HCT116 (cell line): ENCODE measurements at regions not wholly inside any gene's neighbourhood (a gene's known extent, or its start where the extent isn't known, plus 50 kb on each side); places are given as distances from the start of the nearest gene placed in this dataset.

Source experiments
- ATAC-seq: fragments of 200-7000 bp; cut with Tn5 transposase; 2 replicates; pipeline ENCODE4 v1.9.1; 2020; ENCODE audit warnings: mild to moderate bottlenecking, moderate library complexity
- BruUV-seq: library from RNA; stranded (reverse); fragments of 400-500 nt; replicated peaks from 2 replicates; lab custom pipeline; 2021; lab: Mats Ljungman, UMichigan
- CTCF ChIA-PET: fragments of 300-600 bp; sonication (Branson Sonifier 250); formaldehyde crosslinking; loops from one replicate; lab custom pipeline; 2021; ENCODE audit warnings: antibody characterized with exemption; lab: Charles Lee
- POLR2A ChIA-PET: fragments of 300-600, 350-600 bp; sonication (Branson Sonifier 250); formaldehyde crosslinking; loops from one replicate; lab custom pipeline; 2021; ENCODE audit warnings: antibody characterized with exemption; lab: Charles Lee
- RAD21 ChIA-PET, 2 experiments: fragments of 300-600 bp; sonication (Branson Sonifier 250); formaldehyde crosslinking; loops; one replicate each; lab custom pipeline; 2023; ENCODE audit warnings: low total read pairs in 2 of 2; ENCODE audit not compliant: uncharacterized antibody in 2 of 2, unreplicated experiment in 2 of 2, low non-redundant PET in 1 of 2; lab: Charles Lee
- DNase-seq: peaks from one replicate; pipeline ENCODE4 v3.0.0-alpha.2; 2010; ENCODE audit warnings: low read depth, low spot score
- H2AFZ ChIP-seq: fragments of 200-600 bp; shearing (Covaris generic), sonication (generic); 2 replicates; pipeline ENCODE4 v1.6.1; 2017; ENCODE audit warnings: low read depth, mixed run types, mixed read lengths, antibody characterized with exemption, low read length; ENCODE audit not compliant: poor library complexity, severe bottlenecking
- H3K27ac ChIP-seq: 2 replicates; pipeline ENCODE4 v1.5.1; 2012; ENCODE audit warnings: low read depth, low read length
- H3K27me3 ChIP-seq: fragments of 200-600 bp; sonication (generic); 2 replicates; pipeline ENCODE4 v1.6.1; 2016; ENCODE audit warnings: mixed run types, low read length, mixed read lengths; ENCODE audit not compliant: insufficient read depth
- H3K36me3 ChIP-seq, 2 experiments: fragments of 200-500 bp in 1 of 2; fragments of 200-600 bp in 1 of 2; sonication (Bioruptor generic) in 1 of 2; sonication (generic) in 1 of 2; 2 replicates each; pipeline versions ENCODE4 v1.5.1 to v1.6.1; 2014 to 2016; ENCODE audit warnings: low read length in 2 of 2, inconsistent platforms in 1 of 2, mixed read lengths in 1 of 2, mixed run types in 1 of 2; ENCODE audit not compliant: insufficient read depth in 2 of 2, control insufficient read depth in 1 of 2
- H3K4me1 ChIP-seq, 2 experiments: fragments of 200-600 bp in 1 of 2; sonication (generic) in 1 of 2; 2 replicates each; pipeline versions ENCODE4 v1.5.1 to v1.6.1; 2012 to 2017; ENCODE audit warnings: low read length in 2 of 2, inconsistent platforms in 1 of 2, mild to moderate bottlenecking in 1 of 2, mixed read lengths in 1 of 2, mixed run types in 1 of 2, moderate library complexity in 1 of 2; ENCODE audit not compliant: insufficient read depth in 2 of 2, control insufficient read depth in 1 of 2
- H3K4me2 ChIP-seq: fragments of 200-600 bp; sonication (generic); 2 replicates; pipeline ENCODE4 v1.6.1; 2017; ENCODE audit warnings: mixed run types, low read length, mixed read lengths
- H3K4me3 ChIP-seq, 2 experiments: fragments of 200-600 bp in 1 of 2; sonication (generic) in 1 of 2; replicated peaks in 1 of 2; 2 replicates each; pipeline ENCODE4 v1.5.1; 2011 to 2016; ENCODE audit warnings: low read length in 2 of 2, control low read depth in 1 of 2, low read depth in 1 of 2, mild to moderate bottlenecking in 1 of 2, mixed read lengths in 1 of 2, mixed run types in 1 of 2
- H3K79me2 ChIP-seq: fragments of 200-600 bp; sonication (generic); 2 replicates; pipeline ENCODE4 v1.6.1; 2017; ENCODE audit warnings: mild to moderate bottlenecking, mixed run types, low read length, moderate library complexity, mixed read lengths; ENCODE audit not compliant: insufficient read depth
- H3K9ac ChIP-seq: fragments of 200-600 bp; sonication (generic); 2 replicates; pipeline ENCODE4 v1.6.1; 2016; ENCODE audit warnings: low read length, mixed read lengths
- H3K9me2 ChIP-seq: fragments of 200-600 bp; sonication (generic), shearing (Covaris generic); 2 replicates; pipeline ENCODE4 v1.6.1; 2017; ENCODE audit warnings: mixed run types, mild to moderate bottlenecking, moderate library complexity; ENCODE audit not compliant: insufficient read depth
- H3K9me3 ChIP-seq, 2 experiments: fragments of 200-500 bp in 1 of 2; fragments of 200-600 bp in 1 of 2; sonication (Bioruptor generic) in 1 of 2; sonication (generic) in 1 of 2; 2 replicates each; pipeline ENCODE4 v1.6.1; 2014 to 2017; ENCODE audit warnings: low read length in 2 of 2, mixed read lengths in 2 of 2, inconsistent platforms in 1 of 2, low read depth in 1 of 2, mild to moderate bottlenecking in 1 of 2, mixed run types in 1 of 2, moderate library complexity in 1 of 2; ENCODE audit not compliant: control insufficient read depth in 1 of 2, insufficient read depth in 1 of 2
- H4K20me1 ChIP-seq: fragments of 200-600 bp; sonication (generic), shearing (Covaris generic); 2 replicates; pipeline ENCODE4 v1.6.1; 2017; ENCODE audit warnings: mixed run types, mild to moderate bottlenecking, moderate library complexity; ENCODE audit not compliant: insufficient read depth
- ATF3 ChIP-seq: IDR thresholded peaks from 2 replicates; pipeline ENCODE4 v1.6.1; 2012
- CBX3 ChIP-seq: IDR thresholded peaks from 2 replicates; pipeline ENCODE4 v1.6.1; 2012; ENCODE audit warnings: low read depth
- CEBPB ChIP-seq: IDR thresholded peaks from 2 replicates; pipeline ENCODE4 v1.6.1; 2012; ENCODE audit warnings: low read depth
- CTCF ChIP-seq, 3 experiments: fragments of 200-600 bp in 1 of 3; sonication (generic) in 1 of 3; IDR thresholded peaks in 2 of 3; conservative IDR thresholded peaks in 1 of 3; 2 replicates each; pipeline ENCODE4 v1.5.1; 2012 to 2017; ENCODE audit warnings: low read depth in 2 of 3, low read length in 2 of 3, antibody characterized with exemption in 1 of 3, borderline replicate concordance in 1 of 3, control low read depth in 1 of 3, mild to moderate bottlenecking in 1 of 3, mixed read lengths in 1 of 3, mixed run types in 1 of 3, moderate library complexity in 1 of 3; ENCODE audit not compliant: insufficient read depth in 1 of 3
- EGR1 ChIP-seq: IDR thresholded peaks from 2 replicates; pipeline ENCODE4 v1.6.1; 2012; ENCODE audit warnings: low read depth
- ELF1 ChIP-seq: IDR thresholded peaks from 2 replicates; pipeline ENCODE4 v1.6.1; 2012; ENCODE audit warnings: low read depth, borderline replicate concordance
- EZH2 ChIP-seq: fragments of 200-600 bp; sonication (generic); IDR thresholded peaks from 2 replicates; pipeline ENCODE4 v1.6.1; 2017; ENCODE audit warnings: antibody characterized with exemption, mixed run types
- EZH2phosphoT487 ChIP-seq: fragments of 200-600 bp; IDR thresholded peaks from 2 replicates; pipeline ENCODE4 v1.6.1; 2018; ENCODE audit warnings: antibody characterized with exemption, borderline replicate concordance
- JUND ChIP-seq: IDR thresholded peaks from 2 replicates; pipeline ENCODE4 v1.6.1; 2012
- POLR2AphosphoS5 ChIP-seq: IDR thresholded peaks from 2 replicates; pipeline ENCODE4 v1.6.1; 2011; ENCODE audit warnings: mild to moderate bottlenecking, low read depth, low read length, moderate library complexity
- REST ChIP-seq: IDR thresholded peaks from 2 replicates; pipeline ENCODE4 v1.6.1; 2012; ENCODE audit warnings: low read depth
- SIN3A ChIP-seq: IDR thresholded peaks from 2 replicates; pipeline ENCODE4 v1.6.1; 2012; ENCODE audit warnings: low read depth
- SRF ChIP-seq: IDR thresholded peaks from 2 replicates; pipeline ENCODE4 v1.6.1; 2012; ENCODE audit warnings: low read depth
- TCF7L2 ChIP-seq: IDR thresholded peaks from 2 replicates; pipeline ENCODE4 v1.7.0; 2011; ENCODE audit warnings: borderline replicate concordance, inconsistent platforms; ENCODE audit not compliant: insufficient read depth, insufficient read length; ENCODE audit errors: extremely low read depth
- YY1 ChIP-seq: IDR thresholded peaks from 2 replicates; pipeline ENCODE4 v1.6.1; 2011; ENCODE audit warnings: low read length, low read depth, moderate library complexity, mild to moderate bottlenecking; ENCODE audit not compliant: insufficient replicate concordance; ENCODE audit errors: extremely low read depth
- ZBTB33 ChIP-seq: IDR thresholded peaks from 2 replicates; pipeline ENCODE4 v1.6.1; 2011; ENCODE audit warnings: mild to moderate bottlenecking, low read length, moderate library complexity; ENCODE audit not compliant: insufficient replicate concordance; ENCODE audit errors: extremely low read depth
- ZNF274 ChIP-seq: fragments of 200-500 bp; sonication (Bioruptor generic); IDR thresholded peaks from 2 replicates; pipeline ENCODE4 v1.6.1; 2014; ENCODE audit warnings: mild to moderate bottlenecking, low read depth, low read length, inconsistent platforms
- intact Hi-C: fragments of 100-400 bp; cut with micrococcal nuclease; formaldehyde crosslinking; loops from 2 replicates; pipeline ENCODE4 v1.10.0; 2022

DNA sequence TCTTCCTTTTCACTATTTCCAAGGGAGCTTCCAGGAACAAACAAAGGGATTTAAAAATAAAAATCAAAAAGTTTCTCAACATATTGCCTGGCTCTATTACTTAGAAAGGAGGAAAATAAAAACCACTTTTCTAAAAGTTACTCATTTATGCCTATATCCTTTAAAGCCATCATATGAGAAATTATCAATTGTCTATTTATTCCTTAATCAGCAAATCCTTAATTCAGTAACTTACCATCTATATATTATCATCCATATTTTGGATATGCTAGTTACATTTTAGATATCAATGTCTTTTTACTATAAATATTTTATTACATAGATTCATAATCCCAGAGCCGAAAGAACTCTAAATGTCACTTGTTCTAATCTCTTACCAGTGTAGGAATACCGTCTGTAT lies 481.5 kb upstream of the ANO5 start:
- Histone ChIP-seq H3K36me3 (no peaks in the 10 kb centered on the region), H3K4me1 (no peaks in the 10 kb centered on the region), H3K4me2 (no peak overlapping the region), H2AFZ (no peak overlapping the region), H3K79me2 (no peaks in the 10 kb centered on the region), H3K27me3 (no peaks in the 10 kb centered on the region), H3K9me2 (no peaks in the 10 kb centered on the region), H3K9ac (no peak overlapping the region), H4K20me1 (no peaks in the 10 kb centered on the region), H3K4me3 (no peak overlapping the region), H3K9me3 (peaks cover 9 to 21% of the 10 kb centered on the region in 2 experiments; a peak in 3 of 4 replicates)
- ChIA-PET POLR2A (no interaction called here), RAD21 (no interaction called here), CTCF (no interaction called here)
- ATAC-seq, result no peak
- intact Hi-C loops, result no loop called here
- TF ChIP-seq EZH2phosphoT487 (no peak), REST (no peak), ZNF274 (no peak), SIN3A (no peak), EZH2 (no peak), YY1 (no peak), CEBPB (no peak), CTCF (IDR thresholded peaks at IDR 0.05 in 2 of 3, conservative IDR thresholded peaks at IDR 0.05 in 1 of 3; ENCODE audit: borderline replicate concordance in 1 of 3, insufficient read depth in 1 of 3, low read depth in 2 of 3, low read length in 2 of 3) (no peak), CBX3 (no peak), EGR1 (no peak), POLR2AphosphoS5 (no peak), JUND (no peak), SRF (no peak), ZBTB33 (no peak), ELF1 (no peak), ATF3 (no peak), TCF7L2 (no peak)
- TF ChIP-seq, all 23 proteins: peak for 0
- no peak for DNase-seq
- no TSS peak for BruUV-seq
- no peak overlapping the region for H3K27ac ChIP-seq
